OCI-LY1 (cell line): ENCODE measurements at regions not wholly inside any gene's neighbourhood (a gene's known extent, or its start where the extent isn't known, plus 50 kb on each side); places are given as distances from the start of the nearest gene placed in this dataset.

ENCODE experiments used
- EZH2 ChIP-seq: fragments of 200-600 bp; sonication (generic), shearing (Covaris generic); IDR thresholded peaks from 2 replicates; pipeline ENCODE4 v1.8.0; 2017; ENCODE audit warnings: borderline replicate concordance, mixed run types, mild to moderate bottlenecking, antibody characterized with exemption, low read length, moderate library complexity, mixed read lengths
- TF ChIP-seq, protein P1 (sequence below): fragments of 200-600 bp; sonication (generic), shearing (Covaris generic); IDR thresholded peaks from 2 replicates; pipeline ENCODE4 v1.5.1; 2017; ENCODE audit warnings: mild to moderate bottlenecking, antibody characterized with exemption, low read length, moderate library complexity, mixed read lengths

DNA sequence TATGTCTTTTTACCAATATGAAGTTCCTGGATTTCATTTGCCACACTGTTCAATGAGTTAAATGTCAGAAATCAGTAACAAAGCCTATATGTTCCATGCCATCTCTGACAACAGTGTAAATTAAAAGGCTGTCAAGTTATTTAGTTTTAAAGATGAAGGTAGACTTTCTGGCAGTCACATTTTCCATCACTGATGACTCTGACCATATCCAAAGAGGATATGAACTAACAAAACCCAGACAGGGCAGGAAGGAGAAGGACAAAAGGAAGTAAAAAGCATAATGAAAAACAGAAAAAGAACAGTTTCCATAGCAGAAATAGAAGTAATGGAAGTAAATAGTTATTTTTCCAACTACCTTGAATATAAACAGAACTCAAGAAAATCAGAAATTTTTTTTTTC, 242.3 kb downstream of the UBE3D start:
- TF ChIP-seq, protein P1, sequence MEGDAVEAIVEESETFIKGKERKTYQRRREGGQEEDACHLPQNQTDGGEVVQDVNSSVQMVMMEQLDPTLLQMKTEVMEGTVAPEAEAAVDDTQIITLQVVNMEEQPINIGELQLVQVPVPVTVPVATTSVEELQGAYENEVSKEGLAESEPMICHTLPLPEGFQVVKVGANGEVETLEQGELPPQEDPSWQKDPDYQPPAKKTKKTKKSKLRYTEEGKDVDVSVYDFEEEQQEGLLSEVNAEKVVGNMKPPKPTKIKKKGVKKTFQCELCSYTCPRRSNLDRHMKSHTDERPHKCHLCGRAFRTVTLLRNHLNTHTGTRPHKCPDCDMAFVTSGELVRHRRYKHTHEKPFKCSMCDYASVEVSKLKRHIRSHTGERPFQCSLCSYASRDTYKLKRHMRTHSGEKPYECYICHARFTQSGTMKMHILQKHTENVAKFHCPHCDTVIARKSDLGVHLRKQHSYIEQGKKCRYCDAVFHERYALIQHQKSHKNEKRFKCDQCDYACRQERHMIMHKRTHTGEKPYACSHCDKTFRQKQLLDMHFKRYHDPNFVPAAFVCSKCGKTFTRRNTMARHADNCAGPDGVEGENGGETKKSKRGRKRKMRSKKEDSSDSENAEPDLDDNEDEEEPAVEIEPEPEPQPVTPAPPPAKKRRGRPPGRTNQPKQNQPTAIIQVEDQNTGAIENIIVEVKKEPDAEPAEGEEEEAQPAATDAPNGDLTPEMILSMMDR: no peak
- no peak for TF ChIP-seq EZH2
